ENCODE measurements at regions not wholly inside any gene's neighbourhood (a gene's known extent, or its start where the extent isn't known, plus 50 kb on each side); places are given as distances from the start of the nearest gene placed in this dataset.

DNA sequence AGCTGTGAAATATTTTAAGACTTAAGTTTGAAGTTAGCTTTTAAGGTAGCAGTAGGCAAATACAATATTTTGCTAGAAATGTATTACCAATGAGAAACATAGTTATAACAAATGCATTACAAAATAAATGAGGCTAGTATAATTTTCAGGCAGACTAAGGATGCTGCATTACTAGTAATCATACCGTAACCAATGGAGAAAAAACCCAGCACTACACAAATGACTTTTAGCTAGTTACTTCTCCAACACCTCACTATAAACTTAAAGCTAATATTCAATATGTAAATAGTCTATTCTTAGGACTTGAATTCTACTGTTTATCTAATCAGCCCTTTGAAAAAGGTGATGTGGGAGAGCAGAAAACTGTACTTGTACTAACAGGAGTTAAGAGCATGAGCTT is 285.3 kb upstream of the KLF14 start:
- Histone ChIP-seq H3K27ac (ENCODE audit: low read depth, low read length) (no peak overlapping the region), H3K9ac (ENCODE audit: low read depth, low read length) (no peak overlapping the region), H3K27me3 (ENCODE audit: insufficient read depth, low read length) (no peaks in the 10 kb centered on the region), H3K36me3 (ENCODE audit: insufficient read depth, low read length) (no peaks in the 10 kb centered on the region), H3K4me1 (ENCODE audit: insufficient read depth, low read length) (no peaks in the 10 kb centered on the region), H3K4me3 (ENCODE audit: low read length) (no peak overlapping the region), H3K9me3 (ENCODE audit: insufficient read depth, low read depth, low read length) (no peaks in the 10 kb centered on the region)
- WGBS = 100% methylated on average over 1 of the region's 1 CpG

DNA sequence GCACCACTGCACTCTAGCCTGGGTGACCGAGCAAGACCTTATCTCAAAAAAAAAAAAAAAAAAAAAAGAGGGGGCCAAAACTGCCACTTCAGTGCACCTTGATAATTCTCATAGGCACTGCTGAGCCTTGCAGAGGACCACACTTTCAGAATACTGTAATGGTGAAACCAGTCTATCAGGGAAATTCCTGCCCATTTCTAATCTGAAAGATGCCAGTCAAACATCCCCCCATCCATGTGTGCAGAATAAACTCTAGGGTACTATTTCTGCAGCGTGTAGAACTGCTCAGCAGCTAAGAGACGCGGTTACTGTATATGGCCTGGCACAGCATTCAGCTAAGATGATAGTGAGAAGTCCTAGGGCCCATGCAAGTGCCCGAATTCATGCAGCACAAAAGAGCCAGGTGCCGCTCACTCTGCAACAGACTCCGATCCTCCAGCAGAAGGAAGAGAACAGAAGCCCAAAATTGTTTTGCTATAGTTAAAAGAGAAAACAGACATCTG is 286.8 kb upstream of the KLF14 start:
- 88% methylated on average over 7 of the region's 7 CpGs for WGBS
- Histone ChIP-seq H3K9me3 (ENCODE audit: insufficient read depth, low read depth, low read length) (no peaks in the 10 kb centered on the region), H3K9ac (ENCODE audit: low read depth, low read length) (no peak overlapping the region), H3K4me3 (ENCODE audit: low read length) (no peak overlapping the region), H3K4me1 (ENCODE audit: insufficient read depth, low read length) (no peaks in the 10 kb centered on the region), H3K36me3 (ENCODE audit: insufficient read depth, low read length) (no peaks in the 10 kb centered on the region), H3K27me3 (ENCODE audit: insufficient read depth, low read length) (no peaks in the 10 kb centered on the region), H3K27ac (ENCODE audit: low read depth, low read length) (no peak overlapping the region)

DNA sequence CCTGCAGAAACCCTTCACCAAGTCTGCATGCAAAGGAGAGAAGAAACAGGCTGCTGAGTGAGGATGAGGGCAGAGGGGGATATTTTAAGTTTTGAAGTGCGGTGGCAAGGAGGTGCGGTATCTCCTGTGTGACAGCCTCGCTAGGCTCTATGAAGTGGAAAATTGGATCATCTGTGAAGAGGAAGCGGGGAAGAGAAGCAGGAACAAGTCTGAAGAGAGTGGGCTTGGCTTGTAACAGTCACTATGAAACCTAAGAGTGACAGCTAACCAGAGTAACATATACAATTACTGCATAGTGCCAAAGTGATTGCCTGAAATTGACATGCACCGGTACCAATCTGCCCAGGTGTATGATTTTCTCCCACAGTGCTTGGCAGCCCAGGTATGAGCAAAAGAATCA is 287.5 kb upstream of the KLF14 start:
- no peak overlapping the region for H3K9ac ChIP-seq (ENCODE audit: low read depth, low read length)
- H3K27ac ChIP-seq (ENCODE audit: low read depth, low read length) = no peak overlapping the region
- H3K4me3 ChIP-seq (ENCODE audit: low read length) = no peak overlapping the region
- no peaks in the 10 kb centered on the region for H3K36me3 ChIP-seq (ENCODE audit: insufficient read depth, low read length)
- H3K27me3 ChIP-seq (ENCODE audit: insufficient read depth, low read length) = no peaks in the 10 kb centered on the region
- no peaks in the 10 kb centered on the region for H3K9me3 ChIP-seq (ENCODE audit: insufficient read depth, low read depth, low read length)
- H3K4me1 ChIP-seq (ENCODE audit: insufficient read depth, low read length) = no peaks in the 10 kb centered on the region
- WGBS = 94% methylated on average over 5 of the region's 5 CpGs

DNA sequence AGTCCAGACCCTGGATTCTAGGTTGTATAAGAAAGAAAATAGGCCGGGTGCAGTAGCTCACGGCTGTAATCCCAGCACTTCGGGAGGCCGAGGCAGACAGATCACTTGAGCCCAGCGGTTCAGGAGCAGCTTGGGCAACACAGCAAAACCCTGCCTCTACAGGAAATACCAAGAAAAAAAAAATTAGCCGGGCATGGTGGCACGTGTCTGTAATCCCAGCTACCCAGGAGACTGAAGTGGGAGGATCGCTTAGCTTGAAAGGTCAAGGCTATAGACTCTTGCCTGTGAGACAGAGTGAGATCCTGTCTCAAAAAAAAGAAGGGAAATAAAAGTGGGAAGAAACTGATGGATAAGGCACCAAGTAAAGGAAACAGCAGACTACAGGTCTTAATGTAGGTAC is 287.9 kb upstream of the KLF14 start:
- no peaks in the 10 kb centered on the region for H3K27me3 ChIP-seq (ENCODE audit: insufficient read depth, low read length)
- H3K9me3 ChIP-seq (ENCODE audit: insufficient read depth, low read depth, low read length) = no peaks in the 10 kb centered on the region
- no peak overlapping the region for H3K27ac ChIP-seq (ENCODE audit: low read depth, low read length)
- H3K36me3 ChIP-seq (ENCODE audit: insufficient read depth, low read length) = no peaks in the 10 kb centered on the region
- H3K4me3 ChIP-seq (ENCODE audit: low read length) = no peak overlapping the region
- H3K9ac ChIP-seq (ENCODE audit: low read depth, low read length) = no peak overlapping the region
- WGBS = 96% methylated on average over 8 of the region's 8 CpGs
- H3K4me1 ChIP-seq (ENCODE audit: insufficient read depth, low read length) = no peaks in the 10 kb centered on the region

DNA sequence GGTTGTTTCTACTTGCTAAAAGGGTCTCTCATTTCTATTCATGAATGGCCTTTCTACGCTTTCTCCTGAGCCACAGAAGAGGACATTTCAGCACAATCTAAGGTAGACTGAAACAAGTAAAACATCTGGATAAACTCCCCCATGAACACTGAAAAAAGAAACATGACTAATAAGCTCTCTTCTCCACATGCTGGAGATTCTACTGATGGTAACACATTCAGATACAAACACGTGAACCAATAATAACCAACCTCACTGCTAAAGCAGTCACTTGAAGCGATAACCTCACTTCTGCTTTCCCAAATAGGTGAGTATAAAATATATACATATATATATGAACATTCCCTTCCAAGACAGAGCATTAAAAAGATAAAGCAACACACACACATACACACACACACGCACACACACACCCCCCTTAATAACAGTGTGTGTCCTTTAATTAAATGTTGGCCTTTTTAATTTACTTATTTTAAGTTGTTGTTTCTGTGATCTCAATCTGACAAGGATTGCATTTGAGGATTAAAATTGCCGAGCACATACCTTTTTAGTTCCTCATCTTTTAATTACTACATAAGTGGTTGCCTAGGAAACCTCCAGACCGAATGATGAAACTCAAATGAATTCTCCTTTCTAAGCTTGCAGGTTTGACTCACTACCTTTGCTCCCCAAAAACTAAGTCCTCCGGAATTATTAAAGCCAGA is 292.4 kb upstream of the KLF14 start:
- Histone ChIP-seq H3K4me3 (ENCODE audit: low read length) (no peak overlapping the region), H3K9me3 (ENCODE audit: insufficient read depth, low read depth, low read length) (no peaks in the 10 kb centered on the region), H3K9ac (ENCODE audit: low read depth, low read length) (no peak overlapping the region), H3K27me3 (ENCODE audit: insufficient read depth, low read length) (no peaks in the 10 kb centered on the region), H3K27ac (ENCODE audit: low read depth, low read length) (no peak overlapping the region), H3K36me3 (ENCODE audit: insufficient read depth, low read length) (no peaks in the 10 kb centered on the region), H3K4me1 (ENCODE audit: insufficient read depth, low read length) (no peaks in the 10 kb centered on the region)
- 88% methylated on average over 5 of the region's 7 CpGs for WGBS

DNA sequence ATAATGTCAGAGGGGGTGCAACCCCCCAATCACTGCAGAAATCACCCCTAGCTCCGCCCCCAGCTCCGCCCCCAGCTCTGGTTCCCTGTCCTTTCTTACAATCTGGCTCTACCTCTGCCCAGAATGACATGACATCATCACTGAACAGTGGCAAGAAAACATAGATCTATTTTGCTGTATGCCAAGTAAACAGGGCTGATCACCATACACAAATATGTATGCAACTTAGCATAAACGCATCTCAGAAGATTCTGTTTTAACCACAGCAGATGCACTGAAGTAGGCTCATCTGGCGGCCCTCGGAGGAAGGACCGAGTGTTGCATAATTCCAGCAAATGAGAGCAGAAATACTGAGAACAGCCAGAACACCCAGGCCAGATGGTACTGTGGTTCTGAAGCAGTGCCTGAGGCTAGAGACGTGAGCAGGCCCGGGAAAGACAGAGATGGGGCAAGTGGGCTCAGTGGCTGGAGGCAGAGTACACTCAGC is 293.3 kb upstream of the KLF14 start:
- H3K9me3 ChIP-seq (ENCODE audit: insufficient read depth, low read depth, low read length) = no peaks in the 10 kb centered on the region
- H3K27me3 ChIP-seq (ENCODE audit: insufficient read depth, low read length) = no peaks in the 10 kb centered on the region
- H3K36me3 ChIP-seq (ENCODE audit: insufficient read depth, low read length) = no peaks in the 10 kb centered on the region
- WGBS = 90% methylated on average over 8 of the region's 8 CpGs
- no peak overlapping the region for H3K4me3 ChIP-seq (ENCODE audit: low read length)
- H3K27ac ChIP-seq (ENCODE audit: low read depth, low read length) = no peak overlapping the region
- no peaks in the 10 kb centered on the region for H3K4me1 ChIP-seq (ENCODE audit: insufficient read depth, low read length)
- H3K9ac ChIP-seq (ENCODE audit: low read depth, low read length) = no peak overlapping the region

DNA sequence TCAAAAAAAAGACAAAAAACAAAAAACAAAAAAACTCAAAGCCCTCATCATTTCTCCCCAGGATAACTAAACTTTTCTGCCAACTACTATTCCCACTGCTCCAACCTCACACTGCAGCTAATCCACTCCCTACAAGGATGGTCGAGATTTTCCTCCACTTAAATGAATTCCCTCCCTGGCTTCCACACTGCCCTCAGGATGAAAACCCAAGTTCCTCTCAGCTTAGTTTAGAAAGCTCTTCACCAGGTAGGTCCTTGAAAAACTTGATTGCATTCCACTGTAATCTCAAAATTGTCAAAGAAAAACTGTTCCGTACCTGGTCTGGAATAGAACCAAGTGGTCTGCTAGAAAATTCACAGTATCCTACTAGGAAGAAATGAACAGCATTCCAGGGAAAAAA is 294.3 kb upstream of the KLF14 start:
- no peaks in the 10 kb centered on the region for H3K4me1 ChIP-seq (ENCODE audit: insufficient read depth, low read length)
- WGBS = 98% methylated on average over 2 of the region's 2 CpGs
- H3K9me3 ChIP-seq (ENCODE audit: insufficient read depth, low read depth, low read length) = no peaks in the 10 kb centered on the region
- H3K4me3 ChIP-seq (ENCODE audit: low read length) = no peak overlapping the region
- H3K36me3 ChIP-seq (ENCODE audit: insufficient read depth, low read length) = no peaks in the 10 kb centered on the region
- no peak overlapping the region for H3K9ac ChIP-seq (ENCODE audit: low read depth, low read length)
- no peaks in the 10 kb centered on the region for H3K27me3 ChIP-seq (ENCODE audit: insufficient read depth, low read length)
- H3K27ac ChIP-seq (ENCODE audit: low read depth, low read length) = no peak overlapping the region

DNA sequence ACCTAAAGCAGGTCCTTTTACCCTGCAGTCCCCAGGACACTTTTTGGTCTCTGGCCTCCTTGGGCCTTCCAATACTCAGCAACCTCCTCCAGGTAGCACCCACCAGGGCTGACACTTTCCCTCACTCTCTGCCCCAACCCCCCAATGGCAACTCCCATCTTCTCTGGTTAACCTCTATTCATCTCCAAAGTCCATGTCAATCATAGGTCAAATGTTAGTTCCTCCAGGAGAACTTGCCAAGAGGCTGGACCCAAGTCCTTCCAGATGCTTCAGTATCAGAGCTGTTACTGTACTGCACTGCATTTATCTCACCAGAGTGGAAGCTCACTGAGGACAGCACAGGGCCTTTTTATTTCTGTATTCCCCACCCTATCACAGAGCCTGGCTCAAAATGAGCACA is 295.0 kb upstream of the KLF14 start:
- Histone ChIP-seq H3K4me1 (ENCODE audit: insufficient read depth, low read length) (no peaks in the 10 kb centered on the region), H3K9me3 (ENCODE audit: insufficient read depth, low read depth, low read length) (no peaks in the 10 kb centered on the region), H3K4me3 (ENCODE audit: low read length) (no peak overlapping the region), H3K9ac (ENCODE audit: low read depth, low read length) (no peak overlapping the region), H3K27me3 (ENCODE audit: insufficient read depth, low read length) (no peaks in the 10 kb centered on the region), H3K36me3 (ENCODE audit: insufficient read depth, low read length) (no peaks in the 10 kb centered on the region), H3K27ac (ENCODE audit: low read depth, low read length) (no peak overlapping the region)

DNA sequence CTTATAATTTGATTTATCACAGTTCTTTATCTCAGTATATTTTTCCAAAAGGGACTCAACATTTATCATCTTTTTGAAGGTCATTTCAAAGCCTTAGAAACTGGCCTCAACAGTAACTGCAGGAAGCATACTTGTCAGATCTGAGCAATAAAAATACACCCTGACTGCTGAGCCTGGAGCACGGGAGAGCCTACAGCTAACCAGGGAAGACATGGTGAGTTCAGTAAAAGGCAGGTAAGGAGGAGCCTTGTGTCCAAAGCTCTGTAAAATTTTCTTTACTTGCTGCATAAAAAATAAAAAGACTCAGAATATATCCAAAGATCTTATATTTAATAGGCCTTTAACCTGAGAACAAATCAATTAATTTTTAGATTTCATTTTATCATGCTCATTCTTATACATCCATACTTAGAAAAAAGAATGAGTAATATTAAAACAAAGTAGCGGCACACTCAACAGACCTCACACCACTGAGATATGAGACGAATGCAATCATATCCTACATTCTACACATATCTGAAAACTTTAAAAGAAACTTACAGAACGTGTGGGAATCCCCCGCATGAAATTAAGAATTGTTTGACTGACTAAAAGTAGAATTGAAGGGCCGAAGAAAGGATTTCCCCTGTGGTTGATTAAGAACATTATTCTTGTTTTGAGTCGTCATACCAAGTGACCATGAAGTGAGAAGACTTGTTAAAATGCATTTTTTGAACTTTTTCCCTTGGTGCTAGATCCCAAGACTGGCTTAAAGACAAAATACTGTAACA is 296.4 kb upstream of the MKLN1 start:
- Histone ChIP-seq H3K27ac (ENCODE audit: low read depth, low read length) (no peak overlapping the region), H3K4me3 (ENCODE audit: low read length) (no peak overlapping the region), H3K27me3 (ENCODE audit: insufficient read depth, low read length) (no peaks in the 10 kb centered on the region), H3K9me3 (ENCODE audit: insufficient read depth, low read depth, low read length) (no peaks in the 10 kb centered on the region), H3K9ac (ENCODE audit: low read depth, low read length) (no peak overlapping the region), H3K4me1 (ENCODE audit: insufficient read depth, low read length) (no peaks in the 10 kb centered on the region), H3K36me3 (ENCODE audit: insufficient read depth, low read length) (no peaks in the 10 kb centered on the region)
- WGBS = 92% methylated on average over 7 of the region's 7 CpGs

DNA sequence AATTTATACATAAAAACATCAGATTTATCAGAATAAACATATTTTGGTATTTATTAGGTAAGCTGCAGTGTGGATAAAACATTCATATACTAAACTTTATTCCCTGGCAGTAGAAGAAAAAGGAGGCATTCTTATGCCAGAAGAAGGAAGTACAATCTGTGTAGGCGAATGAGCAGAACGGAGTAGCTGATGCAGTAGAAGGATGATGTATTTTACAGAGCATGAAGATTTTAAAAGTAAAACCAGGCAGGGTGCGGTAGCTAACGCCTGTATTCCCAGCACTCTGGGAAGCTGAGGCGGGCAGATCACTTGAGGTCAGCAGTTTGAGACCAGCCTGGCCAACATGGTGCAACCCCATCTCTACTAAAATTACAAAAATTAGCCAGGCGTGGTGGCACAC is 294.9 kb upstream of the MKLN1 start:
- no peaks in the 10 kb centered on the region for H3K27me3 ChIP-seq (ENCODE audit: insufficient read depth, low read length)
- H3K9ac ChIP-seq (ENCODE audit: low read depth, low read length) = no peak overlapping the region
- 96% methylated on average over 6 of the region's 6 CpGs for WGBS
- no peak overlapping the region for H3K27ac ChIP-seq (ENCODE audit: low read depth, low read length)
- no peaks in the 10 kb centered on the region for H3K9me3 ChIP-seq (ENCODE audit: insufficient read depth, low read depth, low read length)
- H3K4me1 ChIP-seq (ENCODE audit: insufficient read depth, low read length) = no peaks in the 10 kb centered on the region
- H3K4me3 ChIP-seq (ENCODE audit: low read length) = no peak overlapping the region
- H3K36me3 ChIP-seq (ENCODE audit: insufficient read depth, low read length) = no peaks in the 10 kb centered on the region

DNA sequence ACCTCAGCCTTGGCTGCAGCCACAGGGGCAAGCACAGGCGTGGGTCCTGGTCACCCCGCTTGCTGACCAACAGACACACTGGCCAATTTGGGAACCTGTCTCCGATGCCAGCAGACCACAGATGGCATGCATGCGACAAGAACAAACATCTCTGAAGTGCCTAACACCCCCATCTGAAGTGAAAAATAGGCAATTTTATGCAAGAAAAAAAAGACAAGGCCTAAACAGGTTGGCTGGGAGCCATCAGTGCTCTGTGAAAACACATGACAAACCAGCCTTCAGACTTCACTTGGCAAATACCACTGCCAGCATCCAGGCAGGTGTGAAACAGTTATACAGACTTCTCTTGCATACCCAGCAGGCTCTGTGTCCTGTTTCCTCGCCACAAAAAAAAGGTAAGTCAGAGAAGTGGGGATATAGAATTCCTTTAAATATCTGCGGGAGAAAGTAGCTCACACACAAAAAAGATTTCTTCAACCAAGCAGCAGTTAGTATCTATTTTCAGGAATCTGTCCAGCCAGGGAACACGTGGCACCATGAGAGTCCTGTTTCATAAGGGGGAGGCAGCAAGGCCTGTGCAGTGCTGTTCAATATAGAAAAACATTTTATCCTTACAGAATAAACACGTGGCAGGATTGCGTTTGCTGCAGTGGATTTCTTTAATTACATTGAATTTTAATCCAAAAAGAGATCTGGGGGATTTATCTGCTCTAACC is 293.4 kb upstream of the MKLN1 start:
- no peaks in the 10 kb centered on the region for H3K9me3 ChIP-seq (ENCODE audit: insufficient read depth, low read depth, low read length)
- WGBS = 94% methylated on average over 7 of the region's 9 CpGs
- no peaks in the 10 kb centered on the region for H3K36me3 ChIP-seq (ENCODE audit: insufficient read depth, low read length)
- no peaks in the 10 kb centered on the region for H3K27me3 ChIP-seq (ENCODE audit: insufficient read depth, low read length)
- H3K9ac ChIP-seq (ENCODE audit: low read depth, low read length) = no peak overlapping the region
- H3K4me1 ChIP-seq (ENCODE audit: insufficient read depth, low read length) = no peaks in the 10 kb centered on the region
- no peak overlapping the region for H3K4me3 ChIP-seq (ENCODE audit: low read length)
- no peak overlapping the region for H3K27ac ChIP-seq (ENCODE audit: low read depth, low read length)

All from HUES64 (cell line).